Fibroblast of gingiva (primary cell): ENCODE measurements at regions not wholly inside any gene's neighbourhood (a gene's known extent, or its start where the extent isn't known, plus 50 kb on each side); places are given as distances from the start of the nearest gene placed in this dataset.

ENCODE experiments used
- DNase-seq: peaks from one replicate; pipeline ENCODE4 v3.0.0-alpha.2; 2011; ENCODE audit warnings: low read depth

DNA sequence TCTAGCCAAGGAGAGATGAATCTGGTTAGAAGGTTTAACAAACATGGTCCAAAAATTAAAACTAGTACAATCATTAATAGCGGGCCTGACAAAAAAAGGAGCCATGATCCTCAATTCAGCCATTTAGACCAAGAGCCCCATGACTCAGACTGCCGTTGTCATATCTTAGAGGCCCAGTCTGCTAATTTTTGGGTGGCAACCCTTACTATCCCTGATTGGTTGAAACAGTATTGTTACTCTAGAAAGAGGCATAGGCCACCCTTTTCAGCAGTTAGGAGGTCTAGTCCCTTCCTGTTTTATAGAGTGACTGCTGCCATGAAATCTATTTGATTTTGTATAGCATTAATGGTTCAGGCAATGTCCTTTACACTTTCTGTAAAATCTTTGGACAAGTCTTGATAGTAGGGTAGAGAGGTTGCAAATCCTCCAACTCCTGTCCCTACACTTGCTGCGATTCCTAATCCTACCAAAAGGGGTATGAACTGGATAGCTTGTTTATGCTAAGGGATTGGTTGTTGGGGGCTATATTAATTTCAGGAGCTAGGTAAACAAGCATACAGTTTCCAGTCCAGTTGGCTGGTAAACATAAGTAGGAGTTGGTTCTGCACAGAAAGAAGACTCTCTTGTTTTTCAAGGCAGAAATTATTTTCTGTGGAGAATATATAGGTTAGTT lies 1056.3 kb upstream of the CNTN5 start:
- no peak for DNase-seq

DNA sequence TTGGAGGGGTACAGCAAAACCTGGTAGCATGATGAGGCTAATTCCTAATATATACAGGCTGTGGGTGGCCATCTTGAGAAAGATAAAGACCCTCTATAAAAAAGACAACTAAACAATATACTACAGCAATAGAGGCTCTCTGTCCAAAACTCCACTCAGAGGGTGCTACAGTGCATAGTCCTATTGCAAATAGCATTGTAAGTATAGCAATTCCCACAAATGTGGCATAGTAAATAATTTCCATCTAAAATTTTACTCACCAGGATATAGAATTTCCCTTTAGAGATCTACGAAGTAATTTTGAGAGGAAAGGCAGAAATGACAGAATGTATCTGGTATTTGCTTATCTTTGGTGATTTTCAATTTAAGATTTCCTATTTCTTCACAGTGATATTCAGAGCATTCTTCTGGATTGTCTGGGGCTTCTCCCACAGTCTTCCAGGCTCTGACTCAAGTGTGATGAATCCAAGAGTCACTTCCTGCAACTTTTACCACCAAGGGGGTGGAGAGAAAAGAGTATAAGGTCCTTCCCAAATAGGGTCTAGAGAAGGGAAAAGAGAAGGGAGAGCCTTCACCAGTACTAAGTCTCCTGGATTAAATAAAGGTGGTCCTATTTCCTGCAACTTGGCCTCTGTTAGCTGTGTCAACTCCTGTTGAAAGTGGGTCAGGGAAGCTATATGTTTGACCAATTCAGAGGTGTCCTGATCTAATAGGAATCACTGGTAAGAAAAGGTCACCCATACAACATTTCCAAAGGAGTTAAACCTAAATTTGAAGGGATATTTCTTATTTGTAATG lies 1054.7 kb upstream of the CNTN5 start:
- no peak for DNase-seq

DNA sequence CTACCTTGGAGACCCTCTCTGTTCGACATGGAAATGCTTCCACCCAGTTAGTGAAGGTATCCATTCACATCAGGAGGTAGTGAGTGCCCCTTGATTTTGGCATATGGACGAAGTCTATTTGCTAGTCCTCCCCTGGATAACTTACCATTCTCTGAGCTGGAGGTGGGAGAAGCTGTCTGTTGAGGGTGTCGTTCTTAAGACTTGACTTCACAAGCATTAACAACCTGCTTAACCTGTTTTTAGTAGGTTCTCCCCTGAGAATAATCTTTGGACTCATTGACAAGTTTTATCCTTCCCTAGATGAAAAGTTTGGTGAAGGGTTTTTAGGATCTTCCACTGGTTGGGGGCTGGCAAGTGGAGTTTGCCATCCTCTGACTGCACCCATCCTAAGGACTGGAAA lies 1053.8 kb upstream of the CNTN5 start:
- no peak for DNase-seq

DNA sequence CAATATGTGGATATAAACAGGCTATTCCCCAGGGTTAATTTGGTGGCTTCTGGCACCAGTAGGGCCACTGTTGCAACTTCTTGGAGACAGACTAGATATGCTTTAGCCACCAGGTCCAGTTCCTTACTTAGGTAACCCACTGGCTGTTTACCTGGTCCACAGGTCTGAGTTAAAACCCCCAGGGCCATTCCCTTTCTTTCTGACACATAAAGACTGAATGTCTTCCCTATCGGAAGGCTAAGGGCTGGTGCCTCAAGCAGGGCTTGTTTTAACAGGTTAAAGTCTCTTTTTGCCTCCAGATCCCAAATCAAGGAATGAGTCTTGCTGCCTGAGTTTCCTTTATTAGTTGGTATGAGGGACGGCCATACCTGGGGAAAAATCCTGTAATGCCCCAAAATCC lies 1052.7 kb upstream of the CNTN5 start:
- DNase-seq, result no peak

- no peak for DNase-seq
These were observed 1048.0 kb upstream of the CNTN5 start for GRCh38 chr11:97972731-97973130.

- DNase-seq, result no peak
These were observed 1047.3 kb upstream of the CNTN5 start for GRCh38 chr11:97973352-97973857.

DNA sequence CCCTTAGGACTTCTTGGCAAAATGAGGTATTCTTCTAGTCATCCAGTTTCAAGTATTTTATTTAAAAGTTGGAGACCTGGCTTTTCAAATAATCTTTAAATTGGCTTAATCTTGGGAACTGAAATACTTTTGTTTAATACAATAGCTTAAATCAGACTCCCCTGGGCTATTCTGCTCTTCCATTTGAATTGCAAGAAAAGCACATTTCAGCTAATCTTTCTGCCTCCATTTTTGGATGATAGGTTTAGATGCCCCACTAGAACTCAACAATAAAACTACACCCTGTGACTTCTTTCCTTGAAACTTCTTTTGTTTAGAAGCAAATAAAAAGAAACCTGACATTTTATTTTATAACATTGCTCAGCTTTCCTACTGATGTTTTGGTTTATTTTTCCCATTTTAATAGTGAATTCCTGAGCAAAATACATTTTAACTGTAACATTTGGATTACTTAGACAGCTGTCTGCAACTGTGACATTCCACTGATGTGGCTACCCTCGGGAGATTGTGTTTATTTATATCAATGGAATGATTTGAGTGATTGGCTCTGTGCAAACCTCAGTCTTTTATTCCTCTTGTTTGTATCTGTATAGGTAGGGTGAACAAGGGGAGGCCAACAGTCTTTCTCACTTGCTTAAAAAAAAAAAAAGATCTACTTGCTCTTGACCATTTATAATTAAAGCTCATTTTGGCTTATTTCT lies 1045.8 kb upstream of the CNTN5 start:
- no peak for DNase-seq

DNA sequence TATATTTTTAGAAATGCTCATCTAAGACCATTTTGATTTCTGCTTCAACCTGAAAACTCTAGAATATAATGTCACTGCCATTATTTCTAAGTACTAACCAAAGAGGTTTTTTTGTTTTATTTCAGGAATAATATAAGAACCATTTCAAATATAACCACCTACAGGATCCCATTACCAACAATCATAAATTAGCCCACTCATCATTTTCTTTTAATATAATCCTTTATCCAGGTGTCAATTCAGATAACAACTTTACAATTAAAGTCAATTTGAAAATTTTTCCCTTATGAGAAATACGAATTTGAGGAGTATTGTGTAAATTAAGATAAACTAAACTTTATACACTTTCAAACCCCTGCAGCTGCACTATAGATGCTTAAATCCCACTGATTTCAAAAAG lies 1043.0 kb upstream of the CNTN5 start:
- no peak for DNase-seq

- no peak for DNase-seq
These were observed 1041.0 kb upstream of the CNTN5 start for GRCh38 chr11:97979741-97980140.

GRCh38 chr11:97982512-97982911 lies 1038.2 kb upstream of the CNTN5 start:
- DNase-seq, result no peak

DNA sequence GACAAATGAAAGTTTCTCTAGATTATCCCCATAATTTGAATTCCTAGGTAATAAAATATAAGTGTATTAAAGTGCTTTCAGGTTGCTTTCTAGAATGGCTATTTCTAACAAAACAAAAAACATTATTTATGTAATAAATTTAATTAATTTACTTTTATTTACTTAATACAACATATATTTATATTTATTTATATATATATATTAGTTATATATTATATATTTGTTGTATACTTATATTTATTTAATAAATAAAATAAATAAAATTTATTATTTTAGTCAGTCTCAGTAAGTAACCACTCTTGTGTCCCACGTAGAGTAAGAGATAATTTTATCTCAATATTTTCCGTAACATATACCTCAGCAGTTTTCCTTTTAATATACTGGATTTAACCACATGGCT lies 1031.6 kb upstream of the CNTN5 start:
- no peak for DNase-seq

DNA sequence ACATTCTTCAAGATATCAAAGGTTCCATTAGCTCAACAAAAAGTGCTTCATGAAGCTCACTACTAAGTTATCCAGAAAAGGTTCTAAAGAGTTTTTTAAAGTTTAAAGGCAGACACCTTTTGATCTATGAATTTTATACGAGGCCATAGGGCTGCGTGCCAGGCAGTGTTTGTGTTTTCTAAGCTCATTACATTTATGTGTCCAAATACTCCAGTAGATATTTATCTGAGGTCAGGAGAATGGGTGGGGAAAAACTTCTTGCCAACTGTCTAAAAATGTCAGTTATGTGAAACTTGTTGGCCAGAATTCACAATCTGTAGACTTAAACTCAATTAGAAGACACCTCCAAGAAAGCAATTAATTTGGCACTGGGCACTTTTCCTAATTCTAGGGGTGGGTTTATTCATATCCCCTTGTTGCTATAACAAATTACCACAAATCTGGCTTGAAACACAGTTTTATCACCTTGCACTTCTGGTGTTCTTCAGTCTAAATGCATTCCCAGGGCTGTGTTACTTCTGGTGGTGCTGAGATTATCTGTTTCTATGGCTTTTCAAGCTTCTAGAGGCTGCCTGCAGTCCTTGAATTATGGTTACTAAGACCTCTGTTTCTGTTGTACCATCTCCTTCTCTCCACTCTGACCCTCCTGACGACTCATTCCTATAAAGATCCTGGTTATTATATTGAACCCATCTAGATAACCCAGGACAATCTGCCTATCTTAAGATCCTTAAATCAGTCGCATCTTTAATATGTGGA lies 1030.4 kb upstream of the CNTN5 start:
- DNase-seq, result no peak

GRCh38 chr11:97993562-97993961 lies 1027.2 kb upstream of the CNTN5 start:
- no peak for DNase-seq

- DNase-seq, result no peak
These were observed 1024.9 kb upstream of the CNTN5 start for GRCh38 chr11:97995874-97996273.

- no peak for DNase-seq
These were observed 1024.0 kb upstream of the CNTN5 start for GRCh38 chr11:97996762-97997161.

- DNase-seq, result no peak
These were observed 1017.0 kb upstream of the CNTN5 start for GRCh38 chr11:98003606-98004371.

GRCh38 chr11:98007072-98007471 lies 1013.7 kb upstream of the CNTN5 start:
- no peak for DNase-seq

- DNase-seq, result no peak
These were observed 993.1 kb upstream of the CNTN5 start for GRCh38 chr11:98027652-98028051.

- DNase-seq, result no peak
These were observed 990.9 kb upstream of the CNTN5 start for GRCh38 chr11:98029832-98030231.

DNA sequence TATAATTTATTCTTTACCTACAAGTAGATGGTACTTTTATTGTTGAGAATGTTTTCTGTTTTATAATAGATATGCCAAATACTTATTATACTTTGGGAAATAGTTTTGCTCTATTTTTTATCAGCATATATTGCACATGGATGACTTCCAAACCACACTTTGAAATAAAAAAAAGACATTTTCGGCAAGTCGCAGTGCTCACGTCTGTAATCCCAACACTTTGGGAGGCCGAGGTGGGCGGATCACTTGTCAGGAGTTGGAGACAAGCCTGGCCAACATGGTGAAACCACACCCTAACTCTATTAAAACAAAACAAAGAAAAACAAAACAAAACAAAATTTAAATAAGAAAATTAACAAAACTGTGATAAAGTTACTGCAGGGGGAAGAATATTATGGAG lies 983.9 kb upstream of the CNTN5 start:
- DNase-seq, result no peak

DNA sequence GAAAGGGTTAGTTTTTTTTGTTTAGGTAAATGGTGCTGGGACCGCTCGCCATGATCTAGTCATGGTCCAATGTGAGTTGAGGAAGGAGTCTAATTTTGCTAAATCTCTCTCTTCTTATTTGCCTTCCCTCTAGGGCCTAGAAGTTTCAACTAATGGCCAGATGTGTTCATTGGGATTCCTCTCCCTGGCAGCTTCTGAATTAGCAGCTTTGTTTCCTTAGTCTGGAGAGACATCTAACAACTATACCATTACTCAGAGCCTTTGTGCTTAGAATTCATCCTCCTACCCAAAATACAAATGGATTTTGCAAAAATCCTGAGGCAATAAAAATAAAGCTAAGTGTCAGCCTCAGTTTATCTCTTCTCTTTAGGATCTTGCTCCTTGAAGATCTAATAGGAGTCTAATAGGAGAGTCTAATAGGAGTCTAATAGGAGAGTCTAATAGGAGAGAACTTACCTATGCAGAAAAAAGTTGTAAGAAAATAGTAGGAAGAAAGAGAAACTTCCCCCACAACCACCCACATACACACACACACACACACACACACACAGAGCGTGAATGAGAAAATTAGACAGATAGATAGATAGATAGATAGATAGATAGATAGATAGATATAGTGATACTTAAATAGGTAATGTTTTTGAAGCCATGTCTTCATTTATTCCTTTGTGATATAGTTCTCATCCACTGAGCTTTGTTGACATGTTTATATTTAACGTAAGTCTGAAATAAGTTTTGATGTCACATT lies 980.5 kb upstream of the CNTN5 start:
- DNase-seq, result no peak
